GM19438 (cell line): ENCODE measurements at regions not wholly inside any gene's neighbourhood (a gene's known extent, or its start where the extent isn't known, plus 50 kb on each side); places are given as distances from the start of the nearest gene placed in this dataset.

Experiments
- ATAC-seq: cut with Tn5 transposase; IDR thresholded peaks from one replicate; pipeline ENCODE4 v1.9.1; 2021; ENCODE audit warnings: low read depth; ENCODE audit not compliant: unreplicated experiment

DNA sequence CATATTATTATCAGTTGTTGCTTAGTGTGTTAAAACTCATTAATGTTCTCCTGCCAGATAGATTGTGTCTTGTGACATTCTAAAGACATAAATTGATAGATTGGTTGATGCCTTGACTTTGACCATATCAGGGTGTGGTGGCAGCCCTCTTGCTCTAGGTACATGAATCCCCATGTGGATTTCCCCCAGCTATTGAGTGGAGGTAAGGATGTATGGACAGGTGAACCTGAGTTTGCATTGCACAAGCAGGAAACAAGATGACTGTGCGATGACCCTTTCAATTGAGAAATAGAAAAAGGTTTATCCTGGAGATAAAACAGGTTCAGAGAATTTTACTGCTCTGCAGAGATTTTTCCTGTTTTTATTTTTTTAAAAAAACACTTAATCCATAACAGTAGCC lies 619.2 kb downstream of the SPRY1 start:
- ATAC-seq, result no peak

DNA sequence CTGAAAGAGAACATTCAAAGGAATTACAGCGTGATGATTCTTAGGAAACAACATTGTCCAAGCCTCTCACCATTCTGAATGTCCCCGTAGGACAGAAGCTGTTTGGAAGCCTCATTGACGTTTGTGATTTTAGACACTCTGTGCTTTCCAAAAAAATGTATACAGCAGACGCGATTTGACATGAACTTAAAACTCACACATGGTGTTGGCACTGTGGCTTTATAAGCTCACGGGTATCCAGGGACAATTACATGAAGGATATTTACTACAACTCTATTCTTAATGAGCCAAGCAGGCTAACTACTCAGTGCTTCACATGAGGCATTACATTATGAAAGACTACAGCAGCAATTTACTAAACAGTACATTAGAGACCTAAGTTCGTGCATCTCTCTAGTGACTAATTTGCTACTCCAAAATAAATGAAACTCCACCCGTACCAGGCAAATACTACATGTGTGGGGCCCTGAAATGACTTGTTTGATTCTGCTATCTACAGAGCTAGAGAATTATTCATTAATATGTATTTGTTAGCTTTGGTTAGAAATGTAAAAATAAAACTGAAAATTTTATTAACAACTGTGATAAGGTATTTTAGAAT lies 620.7 kb downstream of the SPRY1 start:
- ATAC-seq, result no peak

- ATAC-seq, result peak; percentile 99
These were observed 622.1 kb downstream of the SPRY1 start for GRCh38 chr4:124018383-124019317.

DNA sequence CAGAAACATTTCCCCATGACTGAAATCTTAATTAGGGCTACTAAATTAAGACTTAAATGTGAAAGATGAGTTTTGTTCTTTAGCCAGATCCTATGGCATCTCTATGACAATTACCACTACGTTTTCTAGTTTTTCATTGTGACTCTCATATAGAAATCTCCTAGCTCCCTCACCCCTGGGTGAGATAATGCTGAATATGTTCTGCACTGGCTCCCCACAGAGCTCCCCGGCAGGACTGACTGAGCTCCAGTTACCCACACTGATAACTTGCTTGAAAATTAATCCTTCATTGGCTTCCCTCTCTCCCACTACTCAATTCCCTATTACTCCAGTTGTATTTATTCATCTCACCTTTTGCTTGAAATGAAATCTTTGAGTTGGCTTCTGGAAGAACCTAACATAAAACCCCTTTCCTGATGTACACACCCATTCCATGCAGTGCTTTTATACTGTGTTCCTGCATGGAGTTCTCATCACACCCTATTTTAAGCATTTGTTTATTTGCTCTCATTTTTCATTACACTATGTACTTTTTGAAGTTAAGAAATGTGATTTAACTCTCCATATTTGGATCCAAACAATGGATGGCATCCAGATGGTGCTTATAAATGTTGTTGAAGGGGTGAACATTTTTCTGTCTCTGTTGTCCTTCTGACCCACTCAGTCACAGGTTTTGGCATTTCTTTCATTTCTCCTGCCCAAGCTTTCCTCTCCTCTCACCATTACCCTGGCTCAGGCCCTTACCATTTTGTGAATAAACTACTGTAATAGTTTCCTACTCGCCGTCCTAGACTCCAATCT lies 623.4 kb downstream of the SPRY1 start:
- ATAC-seq, result no peak

- ATAC-seq, result no peak
These were observed 628.4 kb downstream of the SPRY1 start for GRCh38 chr4:124025000-124025399.

DNA sequence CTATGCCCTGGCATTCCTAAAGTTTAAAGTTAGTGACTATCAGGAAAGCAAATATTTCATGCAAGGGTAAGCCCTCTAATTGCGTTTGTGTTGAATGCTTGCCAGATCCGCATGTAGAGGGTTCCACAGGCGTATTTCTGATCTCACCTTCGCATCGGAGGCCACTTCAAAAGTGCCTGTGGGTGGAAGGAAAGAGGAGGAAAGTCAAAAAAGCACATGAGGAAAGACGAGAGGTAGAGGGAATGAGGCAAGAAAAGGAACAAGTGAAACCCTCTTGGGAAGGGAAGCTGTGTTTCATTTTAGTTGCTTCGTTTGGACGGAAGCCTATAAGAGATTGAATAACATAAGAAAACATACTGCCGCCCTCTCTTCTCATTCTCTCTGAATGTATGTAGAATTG lies 628.8 kb downstream of the SPRY1 start:
- ATAC-seq, result no peak

- ATAC-seq, result no peak
These were observed 631.6 kb downstream of the SPRY1 start for GRCh38 chr4:124028182-124028581.

GRCh38 chr4:124030147-124030546 lies 633.6 kb downstream of the SPRY1 start:
- no peak for ATAC-seq

DNA sequence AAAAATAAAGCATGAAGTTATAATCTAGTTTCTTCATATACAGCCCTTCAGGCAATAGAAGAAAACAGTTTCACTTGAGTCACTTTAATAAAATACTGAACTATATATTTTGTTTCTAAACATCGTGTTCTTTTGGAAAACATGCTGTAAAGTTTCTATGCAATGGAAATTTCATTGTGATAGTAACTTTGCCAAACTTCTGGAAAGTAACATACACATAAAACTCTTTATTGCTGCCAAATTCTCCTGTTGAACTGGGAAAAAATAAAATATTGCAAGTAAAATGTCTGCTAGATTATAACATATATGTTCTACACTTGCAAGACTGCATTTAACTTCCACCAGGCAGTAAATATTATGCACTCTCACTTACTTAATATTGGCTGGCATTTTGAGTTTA lies 635.4 kb downstream of the SPRY1 start:
- no peak for ATAC-seq

- ATAC-seq, result no peak
These were observed 638.9 kb downstream of the SPRY1 start for GRCh38 chr4:124035364-124036041.

GRCh38 chr4:124037236-124037635 lies 640.6 kb downstream of the SPRY1 start:
- no peak for ATAC-seq

- no peak for ATAC-seq
These were observed 647.7 kb downstream of the SPRY1 start for GRCh38 chr4:124044330-124044729.

- no peak for ATAC-seq
These were observed 648.3 kb downstream of the SPRY1 start for GRCh38 chr4:124044867-124045266.

DNA sequence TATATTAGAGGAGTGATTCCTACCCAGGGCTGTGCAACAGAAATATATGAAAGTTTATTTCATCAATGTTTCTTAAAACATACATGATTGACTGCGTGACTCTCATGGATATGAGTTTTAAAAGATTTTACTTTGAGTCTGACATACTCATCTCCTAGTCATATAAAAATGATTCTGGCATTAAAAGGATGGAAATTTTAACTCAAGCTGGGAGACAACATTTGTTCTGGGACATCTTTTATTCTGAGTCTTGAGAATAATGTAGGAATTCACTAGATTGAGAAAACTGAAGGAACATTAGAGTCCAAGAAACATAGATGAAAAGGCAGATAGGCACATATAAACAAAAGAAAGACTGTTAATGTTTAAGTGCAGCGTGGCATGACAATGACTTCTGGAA lies 649.6 kb downstream of the SPRY1 start:
- no peak for ATAC-seq

DNA sequence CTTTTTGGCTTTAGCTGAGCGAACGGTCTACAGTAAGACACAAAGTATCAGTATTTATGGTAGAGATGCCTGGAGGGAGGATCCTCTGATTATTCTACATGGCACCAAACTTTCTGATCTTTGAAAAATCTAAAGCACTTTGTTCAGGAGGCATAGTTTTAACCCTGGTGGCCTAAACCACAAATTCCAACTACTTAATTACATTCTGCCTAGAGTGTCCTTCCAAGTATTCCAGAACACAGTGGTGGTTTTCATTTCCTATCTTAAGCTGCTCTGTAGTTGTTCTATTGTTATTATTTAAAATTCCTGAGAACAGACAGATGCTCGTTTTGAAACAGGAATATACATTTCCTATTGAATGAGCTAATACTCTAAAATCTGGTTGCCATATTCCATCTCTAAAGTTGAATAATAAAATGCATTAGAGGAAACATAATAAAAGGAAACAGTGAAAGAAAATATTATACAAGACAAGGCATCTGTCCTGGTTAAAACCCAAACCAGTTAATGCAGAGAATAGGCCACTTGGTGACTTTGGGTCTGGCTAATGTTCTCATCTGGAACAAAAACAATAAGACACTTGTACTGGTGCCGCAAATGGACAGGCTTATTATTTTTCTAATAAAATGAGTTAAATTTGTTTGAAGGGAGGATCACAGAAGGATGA lies 657.4 kb downstream of the SPRY1 start:
- ATAC-seq, result no peak

DNA sequence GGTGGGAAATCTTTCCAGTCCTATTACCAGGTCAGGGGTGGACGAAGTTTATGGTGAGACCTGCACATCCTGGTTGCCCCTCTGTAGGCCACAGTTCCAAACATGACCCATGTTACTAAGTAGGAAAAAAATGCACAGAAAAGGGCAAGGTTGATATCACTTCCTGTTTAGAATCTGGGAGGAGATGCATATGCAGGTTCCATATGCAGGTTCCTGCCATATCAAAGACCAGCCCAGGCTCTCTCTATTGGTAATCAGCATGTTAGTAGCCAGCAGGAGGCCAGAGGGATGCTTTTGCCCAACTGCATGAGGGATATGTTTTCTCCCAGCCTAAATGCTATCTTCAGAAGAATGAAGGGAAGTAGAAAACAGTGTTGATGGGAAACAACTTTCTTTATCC lies 657.2 kb downstream of the ANKRD50 start:
- ATAC-seq, result no peak

GRCh38 chr4:124055896-124056295 lies 656.6 kb downstream of the ANKRD50 start:
- no peak for ATAC-seq

DNA sequence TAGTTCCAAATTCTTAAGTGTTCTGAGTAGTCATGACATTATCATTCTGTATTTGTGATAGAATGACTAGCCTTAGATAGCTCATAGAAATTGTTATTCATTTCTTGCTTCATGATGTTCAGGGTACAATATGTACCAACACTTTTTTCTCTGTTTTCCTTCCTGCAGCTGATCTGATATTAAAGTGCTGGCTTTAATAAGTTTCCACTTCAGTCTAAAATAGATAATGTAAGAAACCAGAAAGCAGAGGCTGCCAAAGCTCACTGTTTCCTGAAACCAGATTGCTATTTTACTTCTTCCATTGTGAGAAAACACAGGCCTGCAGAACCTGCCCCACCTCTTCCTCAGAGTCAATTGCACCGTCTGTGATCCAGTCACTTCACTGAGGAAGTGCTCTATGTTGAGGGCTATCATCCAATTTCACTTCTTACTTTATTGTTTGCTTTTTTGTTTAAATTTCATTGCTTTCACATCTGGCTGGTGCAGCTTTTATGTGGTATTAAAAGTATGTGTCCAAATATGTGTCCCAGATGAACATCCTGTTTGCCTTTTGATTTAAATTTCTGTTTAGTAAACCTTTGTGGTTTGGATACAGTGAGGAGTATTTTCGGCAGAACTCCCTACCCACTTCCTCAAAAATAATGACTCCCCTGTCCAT lies 652.1 kb downstream of the ANKRD50 start:
- peak; percentile 79 for ATAC-seq

DNA sequence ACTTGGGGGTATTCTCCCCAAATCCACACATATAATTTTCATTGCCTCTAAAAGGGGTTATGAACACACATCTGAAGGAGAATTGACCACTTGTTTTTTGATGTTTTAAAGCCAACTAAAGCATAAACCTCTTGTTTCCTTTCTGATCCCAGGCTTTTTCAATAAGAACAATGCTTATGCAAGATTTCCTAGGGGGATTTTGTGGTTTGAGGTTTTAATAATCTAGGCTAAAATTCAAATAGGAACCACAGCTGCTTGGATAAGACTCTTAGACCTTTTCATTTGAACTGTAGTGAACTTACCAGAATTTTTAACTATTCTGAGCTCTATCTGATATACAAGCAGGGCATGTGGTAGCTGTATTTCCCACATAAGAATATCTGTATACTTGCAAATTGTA lies 651.1 kb downstream of the ANKRD50 start:
- ATAC-seq, result no peak

DNA sequence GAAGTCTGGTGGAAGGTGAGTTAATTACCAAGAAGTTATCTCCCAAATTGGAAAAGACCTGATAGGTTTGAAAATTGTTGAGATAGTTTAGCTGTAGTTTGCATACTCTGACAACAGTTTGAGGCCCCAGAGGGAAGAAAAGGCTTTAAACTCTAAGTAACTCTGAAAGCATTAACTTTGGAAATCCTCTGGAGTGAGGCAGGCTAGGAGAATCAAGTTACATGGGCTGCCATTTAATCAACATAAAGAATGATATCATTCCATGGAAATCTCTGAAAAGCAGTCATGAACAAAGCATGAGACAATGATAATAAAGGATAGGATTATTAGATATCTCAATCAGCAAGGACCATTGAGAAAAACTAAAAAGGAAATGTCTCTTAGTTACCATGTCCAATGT lies 647.1 kb downstream of the ANKRD50 start:
- ATAC-seq, result no peak
